M059J (cell line): ENCODE measurements at regions not wholly inside any gene's neighbourhood (a gene's known extent, or its start where the extent isn't known, plus 50 kb on each side); places are given as distances from the start of the nearest gene placed in this dataset.
A peak's percentile ranks its signal among the peaks of the same experiment; 100 is the strongest.
"Not testable (repeated sequence)": the region's sequence is repeated elsewhere in the genome, so short reads cannot be mapped to it uniquely, and the experiment has no call there.

Experiments
- DNase-seq: peaks from one replicate; pipeline ENCODE4 v3.0.0-alpha.2; 2012; ENCODE audit warnings: low read depth

- DNase-seq: no peak
These were observed 1143.5 kb upstream of the CELF4 start for GRCh38 chr18:38709122-38709521.

- no peak for DNase-seq
These were observed 1140.8 kb upstream of the CELF4 start for GRCh38 chr18:38706373-38706772.

GRCh38 chr18:38698088-38698487, 1132.5 kb upstream of the CELF4 start:
- no peak for DNase-seq

DNA sequence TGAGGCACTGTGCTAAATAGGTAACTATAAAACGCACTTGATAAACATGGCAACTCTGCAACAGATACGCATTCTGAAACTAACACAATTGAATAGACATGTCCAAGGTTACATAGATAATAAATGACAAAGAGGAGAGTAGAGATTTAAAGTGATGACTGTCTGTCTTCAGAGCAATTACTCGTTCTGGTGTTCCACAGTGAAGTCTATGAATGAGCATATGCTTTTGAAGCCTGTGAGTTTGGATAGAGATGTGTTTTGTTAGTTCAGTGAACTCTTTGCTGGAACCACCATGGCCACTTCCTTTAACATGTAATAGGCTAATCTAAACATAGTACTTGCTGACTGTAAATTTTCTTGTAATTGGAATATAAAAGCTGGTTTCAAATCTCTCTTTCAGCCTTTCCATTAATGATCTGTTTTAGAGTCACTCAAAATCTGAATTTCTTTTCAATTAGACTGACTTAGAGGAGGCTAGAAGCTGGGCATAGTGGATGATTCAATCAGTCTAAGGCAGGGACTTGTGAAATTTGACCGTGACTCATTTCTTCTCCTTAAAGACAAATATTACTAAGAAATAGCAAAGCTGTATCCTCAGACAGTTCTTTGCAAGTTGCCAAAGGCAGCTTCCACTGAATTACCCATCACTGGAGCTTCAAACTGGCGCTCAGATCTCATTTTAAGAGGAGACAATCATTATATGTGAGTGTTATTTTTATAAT, 1130.1 kb upstream of the CELF4 start:
- peak; percentile 5 for DNase-seq

DNA sequence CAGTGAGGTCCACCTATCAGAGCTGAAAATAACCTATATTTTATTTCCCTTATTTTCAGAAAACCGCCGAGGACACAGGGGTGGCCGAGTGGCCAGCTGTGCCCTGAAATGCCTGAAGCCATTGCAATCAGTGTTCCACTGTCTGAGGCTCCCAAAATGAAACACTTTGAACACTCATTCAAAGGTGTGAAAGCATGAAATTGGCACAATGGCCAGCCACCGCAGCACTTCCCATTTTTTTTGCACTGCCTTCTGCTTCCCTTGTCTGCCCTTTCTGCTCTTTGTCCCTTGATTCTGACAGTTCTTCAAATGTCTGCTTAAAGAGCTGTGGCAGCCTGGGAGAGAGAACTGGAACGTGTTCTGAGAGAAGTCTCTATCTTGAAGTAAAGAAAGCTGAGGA, 1127.5 kb upstream of the CELF4 start:
- DNase-seq: no peak

- no peak for DNase-seq
These were observed 1125.0 kb upstream of the CELF4 start for GRCh38 chr18:38690626-38691025.

DNA sequence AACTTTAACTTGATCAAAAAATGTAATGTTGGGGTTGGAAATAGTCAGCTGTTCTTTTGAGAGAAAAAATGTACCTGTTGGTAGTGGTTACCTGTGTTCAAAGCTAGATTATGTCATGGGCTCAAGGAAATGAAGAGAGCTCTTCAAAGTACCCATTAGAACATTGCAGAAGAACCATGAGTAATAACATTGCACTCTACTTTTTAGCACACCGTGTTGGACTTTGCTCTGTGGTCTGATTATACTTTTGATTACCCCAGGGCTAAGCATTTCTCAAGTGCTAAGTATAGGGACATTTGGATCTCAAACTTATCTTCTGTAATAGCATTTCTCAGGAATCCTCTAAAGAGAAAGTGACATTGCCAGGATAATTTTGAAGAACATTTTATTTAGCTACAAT, 1122.8 kb upstream of the CELF4 start:
- DNase-seq: no peak

DNA sequence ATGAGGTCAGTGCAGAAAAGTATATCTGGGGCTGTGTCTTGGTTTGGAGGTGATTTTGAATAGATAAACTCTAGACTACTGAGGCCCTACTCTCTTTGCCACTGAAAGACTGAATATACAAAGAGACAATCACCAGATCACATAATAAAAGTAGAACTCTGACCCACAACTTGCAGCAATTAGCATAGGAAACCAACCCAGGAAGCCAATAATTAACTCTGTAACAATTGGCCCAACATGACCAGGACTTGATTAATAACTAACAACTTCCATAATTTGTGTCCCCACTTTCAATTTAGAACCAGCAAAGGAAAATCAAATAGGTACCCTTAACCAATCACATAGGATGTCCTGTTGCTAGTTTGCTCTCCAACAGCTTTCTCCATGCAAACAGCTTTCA, 1104.9 kb upstream of the CELF4 start:
- no peak for DNase-seq

- no peak for DNase-seq
These were observed 1099.3 kb upstream of the CELF4 start for GRCh38 chr18:38664929-38665328.

DNA sequence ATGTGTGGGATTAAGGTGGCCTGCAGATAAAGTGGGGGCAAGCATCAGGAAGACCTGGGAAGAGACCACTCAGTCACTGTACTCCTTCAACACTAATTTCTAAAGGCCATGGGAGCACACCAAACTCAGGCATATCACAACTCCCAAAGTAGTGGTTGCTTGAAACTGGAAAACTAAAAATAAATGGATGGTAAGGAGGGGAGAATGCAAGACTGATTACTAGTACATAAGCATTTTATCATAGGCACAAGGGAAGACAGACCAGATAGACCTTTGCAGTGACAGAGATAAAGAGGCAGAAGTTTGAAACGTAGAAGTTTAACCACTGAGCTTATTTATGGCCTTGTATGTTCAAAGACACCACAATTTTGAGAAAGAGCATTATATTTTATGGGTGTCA, 1098.1 kb upstream of the CELF4 start:
- DNase-seq: no peak

DNA sequence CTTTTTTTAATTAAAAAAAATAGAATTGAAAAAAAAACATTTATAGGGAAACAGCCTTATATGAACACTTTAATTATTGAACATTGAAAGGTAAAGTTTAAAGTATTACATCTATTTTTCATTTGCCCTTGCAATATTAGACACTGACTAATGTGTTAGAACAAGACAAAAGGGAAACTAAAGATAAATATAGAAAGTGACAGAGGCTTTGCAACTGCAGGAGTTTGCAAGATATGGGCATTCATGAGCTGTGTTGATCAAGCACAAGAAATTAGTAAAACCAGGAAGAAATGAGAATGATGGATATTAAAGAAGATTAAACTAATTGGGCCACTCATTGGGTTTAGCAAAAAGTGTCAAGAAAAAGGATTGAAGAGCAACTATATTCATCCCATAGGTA, 1097.7 kb upstream of the CELF4 start:
- no peak for DNase-seq

DNA sequence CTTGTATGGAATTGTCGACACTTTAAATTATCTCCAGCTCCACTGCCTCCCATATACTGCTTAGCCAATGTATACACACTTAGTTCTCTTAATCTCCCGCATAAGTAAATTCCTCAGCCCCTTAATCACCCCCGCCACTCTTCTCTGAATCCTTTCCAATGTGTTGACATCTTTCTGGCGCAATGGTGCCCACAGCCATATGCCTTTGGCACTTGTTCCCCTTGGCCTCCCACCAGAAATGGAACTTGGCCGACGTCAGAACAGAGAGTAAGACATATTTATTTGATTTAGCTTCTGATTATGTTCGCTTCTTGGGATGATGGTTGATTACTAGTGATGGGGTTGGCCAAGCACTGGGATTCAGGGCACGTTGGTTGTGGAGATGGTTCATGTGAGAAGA, 1089.3 kb upstream of the CELF4 start:
- no peak for DNase-seq

GRCh38 chr18:38651736-38652135, 1086.1 kb upstream of the CELF4 start:
- no peak for DNase-seq

DNA sequence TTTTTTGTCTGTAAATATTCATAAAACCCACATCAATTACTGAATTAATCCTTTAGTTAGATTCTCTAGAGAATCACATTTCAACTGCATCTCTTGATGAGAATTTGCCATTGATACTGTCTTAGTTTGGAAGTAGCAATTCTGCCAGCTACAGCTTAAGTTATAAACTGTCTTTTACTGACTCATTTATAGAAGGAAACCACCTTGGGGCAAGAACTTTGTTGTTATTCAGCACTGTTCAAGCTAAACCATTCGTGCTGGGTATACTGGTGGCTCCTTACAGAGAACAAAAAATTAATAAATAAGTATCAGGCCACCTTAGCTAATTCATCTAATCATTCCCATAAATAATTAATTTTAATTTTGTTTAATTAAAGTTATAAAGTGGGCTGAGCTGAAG, 1082.6 kb upstream of the CELF4 start:
- DNase-seq: no peak

GRCh38 chr18:38646296-38646695, 1080.7 kb upstream of the CELF4 start:
- DNase-seq: no peak

GRCh38 chr18:38644875-38645641, 1079.5 kb upstream of the CELF4 start:
- DNase-seq: no peak

DNA sequence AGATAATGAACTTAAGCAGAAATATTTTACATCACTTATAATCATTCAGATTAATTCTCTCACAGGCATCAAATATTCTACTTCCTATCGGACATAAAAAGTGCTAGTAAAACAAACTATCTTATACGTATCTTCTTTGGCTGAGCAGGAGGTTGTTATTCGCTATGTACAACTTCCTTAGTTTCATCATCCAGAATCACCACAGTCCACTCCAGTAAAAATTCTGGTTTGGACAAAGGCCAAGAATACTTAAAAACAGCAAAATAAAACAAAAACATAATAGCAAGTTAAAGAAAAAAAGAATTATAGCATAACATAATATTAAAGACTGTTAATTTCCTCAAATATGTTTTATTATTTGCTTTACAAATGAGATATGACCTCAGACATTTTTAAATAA, 1077.1 kb upstream of the CELF4 start:
- no peak for DNase-seq

- not testable (repeated sequence) for DNase-seq
These were observed 1074.1 kb upstream of the CELF4 start for GRCh38 chr18:38639700-38640099.

DNA sequence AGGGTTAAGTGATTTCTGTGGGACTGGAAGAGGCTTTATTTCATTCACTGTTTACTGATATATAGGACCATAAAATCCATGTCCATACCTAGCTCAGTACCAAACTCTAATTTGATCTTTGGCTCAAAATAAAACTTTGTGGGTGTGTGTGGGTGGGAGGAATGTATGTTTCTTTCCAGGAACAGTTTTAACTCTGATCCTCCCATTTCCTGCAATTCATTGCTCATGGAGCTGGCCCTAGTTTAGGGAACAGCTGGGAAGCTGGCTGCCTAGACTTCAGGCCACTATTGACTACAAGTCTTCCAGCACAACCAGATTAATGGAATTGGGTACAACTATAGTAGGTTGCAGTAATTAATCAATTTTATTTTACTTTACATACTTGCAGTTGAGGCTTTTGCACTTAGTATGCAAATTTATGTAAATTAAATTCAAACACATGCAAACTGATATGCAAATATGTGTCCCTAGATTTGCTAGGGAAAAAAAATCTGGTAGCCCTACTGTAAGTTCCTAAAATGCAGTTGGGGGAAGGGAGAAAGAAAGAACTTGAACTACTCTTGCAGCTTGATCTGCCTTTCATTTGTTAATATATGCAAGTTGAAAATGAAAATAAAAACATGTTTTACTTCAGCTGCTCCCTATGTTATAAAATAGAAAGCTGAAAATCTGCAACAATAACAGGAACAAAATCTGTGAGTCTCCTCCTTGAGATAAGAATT, 1070.3 kb upstream of the CELF4 start:
- DNase-seq: no peak

- DNase-seq: no peak
These were observed 1068.5 kb upstream of the CELF4 start for GRCh38 chr18:38634117-38634516.

DNA sequence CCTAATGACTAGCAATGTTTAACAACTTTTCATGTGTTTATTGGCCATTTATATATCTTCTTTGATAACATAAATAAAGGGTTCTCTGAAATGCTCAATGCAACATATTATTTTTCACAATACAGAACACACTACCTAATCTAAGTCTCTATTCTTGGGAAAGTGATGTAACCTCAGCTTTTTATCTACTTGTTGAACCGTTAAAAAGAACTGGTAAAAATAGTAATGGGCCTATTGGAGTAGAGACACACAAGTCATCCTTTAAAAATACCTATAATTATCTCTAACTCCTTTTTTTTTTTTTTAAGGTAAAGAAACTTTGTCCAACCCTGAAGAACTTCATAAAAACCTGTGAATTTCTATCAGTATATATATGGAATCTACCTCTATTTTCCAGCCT, 1067.7 kb upstream of the CELF4 start:
- no peak for DNase-seq

- DNase-seq: no peak
These were observed 1053.5 kb upstream of the CELF4 start for GRCh38 chr18:38619129-38619528.

- no peak for DNase-seq
These were observed 1050.7 kb upstream of the CELF4 start for GRCh38 chr18:38616306-38616705.
